HG03103 (cell line): ENCODE measurements at regions not wholly inside any gene's neighbourhood (a gene's known extent, or its start where the extent isn't known, plus 50 kb on each side); places are given as distances from the start of the nearest gene placed in this dataset.

Source experiments
- ATAC-seq: cut with Tn5 transposase; IDR thresholded peaks from one replicate; pipeline ENCODE4 v1.9.1; 2021; ENCODE audit warnings: low read depth; ENCODE audit not compliant: unreplicated experiment

- no peak for ATAC-seq
These were observed 587.6 kb downstream of the NPHP4 start for GRCh38 chr1:5404412-5405203.

DNA sequence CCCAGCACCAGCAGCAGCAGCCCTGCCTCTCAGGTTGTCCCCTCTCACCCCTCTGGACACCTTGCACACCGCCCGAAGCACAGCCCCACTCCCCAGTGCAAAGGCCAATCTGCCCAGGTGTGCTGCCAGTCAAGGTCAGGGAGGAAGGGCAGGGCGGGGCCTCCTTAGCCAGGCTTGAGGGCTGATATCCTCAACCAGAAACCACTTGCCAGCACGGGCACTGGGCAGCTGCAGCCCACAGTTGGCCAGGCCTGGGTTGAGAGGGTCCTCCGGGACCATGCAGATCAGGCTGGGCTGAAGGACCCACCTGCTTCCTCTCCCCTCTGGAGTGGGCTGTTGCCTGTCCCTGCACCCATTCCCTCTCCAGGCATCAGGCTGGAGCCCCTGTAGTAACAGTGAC lies 588.3 kb downstream of the NPHP4 start:
- ATAC-seq = no peak

- ATAC-seq = no peak
These were observed 589.6 kb downstream of the NPHP4 start for GRCh38 chr1:5402618-5403017.

GRCh38 chr1:5399771-5400170 lies 592.5 kb downstream of the NPHP4 start:
- no peak for ATAC-seq

- ATAC-seq = no peak
These were observed 595.6 kb downstream of the NPHP4 start for GRCh38 chr1:5396593-5396992.

DNA sequence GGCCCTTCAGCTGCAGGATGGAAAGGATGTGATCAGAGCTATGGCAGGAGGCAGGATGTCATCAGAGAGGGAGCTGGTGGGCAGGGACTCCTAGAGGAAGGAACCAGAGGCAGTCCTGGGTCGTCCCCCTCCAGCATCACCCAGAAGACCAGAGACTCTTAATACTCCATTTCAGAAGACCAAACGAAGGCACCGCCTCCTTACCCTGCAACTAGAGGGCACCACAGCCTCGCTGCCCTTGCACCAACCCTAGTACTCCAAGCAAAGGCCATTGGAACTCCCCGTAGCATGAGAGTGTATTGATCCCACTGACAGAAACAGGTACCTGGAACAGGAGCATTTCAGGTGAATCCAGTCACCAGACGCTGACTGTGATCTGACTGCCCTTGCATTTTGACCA lies 598.1 kb downstream of the NPHP4 start:
- ATAC-seq = no peak

DNA sequence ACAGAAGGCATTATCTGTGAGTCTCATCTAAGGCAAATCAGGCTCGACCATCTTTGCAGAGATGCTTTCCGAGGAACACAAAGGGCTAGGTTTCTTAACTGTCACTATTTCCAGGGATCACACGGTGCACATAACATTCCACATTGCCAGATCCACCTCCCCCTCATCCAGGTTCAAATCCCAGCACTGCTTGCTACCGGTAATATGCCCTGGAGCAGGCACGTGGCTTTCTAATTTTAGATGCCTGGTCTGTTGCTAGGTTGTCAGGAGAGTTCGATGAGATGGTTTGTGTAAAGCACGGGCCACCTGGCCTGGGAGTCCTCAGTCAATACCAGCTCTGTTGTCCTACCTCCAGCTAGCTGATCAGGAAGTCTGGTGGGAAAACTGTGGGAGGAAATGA lies 598.6 kb downstream of the NPHP4 start:
- ATAC-seq = no peak

GRCh38 chr1:5393146-5393545 lies 599.1 kb downstream of the NPHP4 start:
- no peak for ATAC-seq

DNA sequence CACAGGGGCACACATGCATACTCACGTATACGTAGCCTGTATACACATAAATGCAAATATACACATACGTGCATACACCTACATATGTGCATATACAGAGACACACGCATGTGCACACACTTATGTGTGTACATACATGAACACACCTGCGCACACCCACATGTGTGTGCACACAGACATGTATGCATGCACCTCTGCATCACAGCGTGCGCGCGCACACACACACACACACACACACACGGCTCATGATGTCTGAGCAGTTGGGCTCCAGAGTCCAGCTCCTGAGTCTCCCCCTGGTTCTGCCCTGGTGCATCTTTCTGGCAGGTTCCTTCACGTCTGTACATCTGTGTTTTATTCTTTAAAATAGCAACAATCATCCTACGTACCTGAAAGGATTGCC lies 600.5 kb downstream of the NPHP4 start:
- ATAC-seq = no peak

DNA sequence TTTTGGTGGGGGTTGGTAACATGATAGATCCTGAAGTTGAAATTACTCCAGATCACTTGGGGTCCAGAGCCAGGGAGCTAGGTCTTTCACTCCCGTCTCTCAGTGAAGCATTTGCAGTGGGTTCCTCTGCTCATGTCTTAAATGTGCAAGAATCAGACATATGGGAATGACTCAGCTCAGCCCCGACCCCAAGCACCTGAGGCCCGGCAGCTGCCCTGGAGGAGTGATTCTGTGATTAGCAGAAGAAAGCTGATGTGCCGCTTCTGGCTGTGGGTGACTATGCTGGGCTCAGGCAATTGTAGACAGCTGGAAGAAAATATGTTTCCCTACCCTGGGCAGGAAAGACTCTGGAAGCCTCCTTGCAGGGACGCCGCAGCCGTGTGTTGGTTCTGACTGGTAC lies 601.7 kb downstream of the NPHP4 start:
- no peak for ATAC-seq

GRCh38 chr1:5389101-5389885 lies 602.9 kb downstream of the NPHP4 start:
- no peak for ATAC-seq

GRCh38 chr1:5388622-5389021 lies 603.6 kb downstream of the NPHP4 start:
- no peak for ATAC-seq

GRCh38 chr1:5386371-5386770 lies 605.9 kb downstream of the NPHP4 start:
- no peak for ATAC-seq

GRCh38 chr1:5385956-5386355 lies 606.3 kb downstream of the NPHP4 start:
- ATAC-seq = no peak

DNA sequence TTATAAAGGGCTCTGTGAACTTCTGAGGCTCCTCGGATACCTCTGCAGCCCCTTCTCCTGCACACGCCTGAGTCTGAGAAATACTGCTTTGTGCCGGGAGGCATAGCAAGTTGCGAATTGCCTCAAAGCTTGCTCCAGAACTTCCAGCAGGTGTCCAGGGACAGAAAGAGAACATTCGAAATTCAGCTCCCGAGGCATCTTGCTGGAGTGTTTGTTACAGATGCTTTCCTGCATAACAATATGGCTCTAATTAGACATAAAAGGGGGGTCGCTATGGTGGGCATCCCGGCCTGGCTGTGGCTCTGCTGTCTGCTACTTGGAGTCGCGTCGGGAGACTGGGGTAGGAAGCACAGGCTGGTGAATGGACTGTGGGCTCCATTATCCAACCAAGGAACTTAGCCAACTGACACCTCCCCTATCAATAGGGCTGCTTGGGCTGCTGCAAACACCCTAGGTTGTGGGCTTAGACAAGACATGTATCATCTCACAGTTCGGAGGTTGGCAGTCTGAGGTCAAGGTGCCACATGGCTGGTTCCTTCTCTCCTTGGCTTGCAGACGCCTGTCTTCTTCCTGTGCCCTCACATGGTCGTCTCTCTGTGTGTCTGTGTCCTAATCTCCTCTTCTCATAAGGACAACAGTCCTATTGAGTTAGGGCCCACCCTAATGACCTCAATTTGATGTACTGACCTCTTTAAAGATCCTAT lies 607.0 kb downstream of the NPHP4 start:
- no peak for ATAC-seq

DNA sequence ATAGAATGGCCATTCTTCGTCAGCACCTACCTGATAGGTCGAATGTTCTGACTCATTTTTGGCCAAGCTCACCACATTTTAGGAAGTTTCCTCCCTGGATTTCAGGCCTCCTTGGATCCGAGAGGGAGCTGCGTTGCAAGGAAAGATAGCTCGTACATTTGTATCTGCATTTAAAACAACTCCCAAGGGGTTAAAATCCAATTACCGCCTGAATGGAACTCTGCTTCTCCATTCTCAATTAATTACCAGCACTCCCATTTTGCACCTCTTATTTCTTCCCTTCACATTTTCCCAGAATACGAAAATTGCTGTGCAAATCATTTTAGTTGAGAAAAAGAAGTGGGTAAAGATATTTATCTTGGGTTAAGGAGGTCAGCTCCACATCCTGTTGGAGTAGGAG lies 610.7 kb downstream of the NPHP4 start:
- ATAC-seq = no peak

GRCh38 chr1:5379176-5379759 lies 613.0 kb downstream of the NPHP4 start:
- ATAC-seq = no peak

DNA sequence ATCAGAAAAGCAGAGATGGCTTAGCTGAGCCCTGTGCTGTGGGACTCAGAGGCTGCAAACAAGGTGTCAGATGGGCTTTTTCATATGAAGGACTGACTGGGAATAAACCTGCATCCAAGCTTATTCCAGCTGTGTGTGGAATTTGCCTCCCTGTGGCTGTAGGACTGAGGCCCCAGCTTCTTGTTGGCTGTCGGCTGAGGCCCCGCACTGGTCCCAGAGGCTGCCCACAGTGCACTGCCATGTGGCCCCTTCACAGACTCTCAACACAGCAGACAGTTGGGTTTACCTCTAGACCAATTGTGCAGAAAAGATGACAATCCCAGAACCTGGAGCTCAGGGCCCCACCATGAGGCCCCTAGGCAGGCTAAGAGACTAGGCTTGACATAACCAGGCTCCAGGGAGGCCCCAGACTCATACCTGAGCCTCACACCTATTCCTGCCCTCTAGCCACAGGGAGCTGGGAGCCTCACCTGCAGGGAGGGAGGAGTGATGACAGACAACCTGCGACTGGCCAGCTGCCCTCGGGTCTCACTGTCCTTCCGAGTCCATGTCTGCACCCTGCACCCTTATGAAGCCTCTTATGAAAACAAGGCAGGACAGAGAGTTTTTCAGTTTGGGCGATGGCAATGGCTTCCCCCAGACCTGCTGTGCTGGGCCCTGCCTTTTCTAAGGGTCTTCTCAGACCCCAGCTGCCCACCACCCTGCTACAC lies 615.5 kb downstream of the NPHP4 start:
- no peak for ATAC-seq

- no peak for ATAC-seq
These were observed 616.7 kb downstream of the NPHP4 start for GRCh38 chr1:5375481-5375880.

- no peak for ATAC-seq
These were observed 618.0 kb downstream of the NPHP4 start for GRCh38 chr1:5374192-5374591.
